Lower leg skin (tissue), 3 donors: ENCODE measurements at regions not wholly inside any gene's neighbourhood (a gene's known extent, or its start where the extent isn't known, plus 50 kb on each side); places are given as distances from the start of the nearest gene placed in this dataset.

Experiments used
- POLR2A ChIP-seq, 2 donors: fragments of 450-650 bp; IDR thresholded peaks; one replicate each; pipeline ENCODE4 v1.6.1; 2016 to 2017; ENCODE audit warnings: antibody characterized with exemption in 2 of 2, mild to moderate bottlenecking in 1 of 2, moderate library complexity in 1 of 2
- TF ChIP-seq, protein P1 (sequence below), 3 donors: fragments of 450-650 bp; IDR thresholded peaks; one replicate each; pipeline ENCODE4 v1.5.1; 2016; ENCODE audit warnings: antibody characterized with exemption in 3 of 3, mild to moderate bottlenecking in 3 of 3, moderate library complexity in 2 of 3

- TF ChIP-seq, protein P1, sequence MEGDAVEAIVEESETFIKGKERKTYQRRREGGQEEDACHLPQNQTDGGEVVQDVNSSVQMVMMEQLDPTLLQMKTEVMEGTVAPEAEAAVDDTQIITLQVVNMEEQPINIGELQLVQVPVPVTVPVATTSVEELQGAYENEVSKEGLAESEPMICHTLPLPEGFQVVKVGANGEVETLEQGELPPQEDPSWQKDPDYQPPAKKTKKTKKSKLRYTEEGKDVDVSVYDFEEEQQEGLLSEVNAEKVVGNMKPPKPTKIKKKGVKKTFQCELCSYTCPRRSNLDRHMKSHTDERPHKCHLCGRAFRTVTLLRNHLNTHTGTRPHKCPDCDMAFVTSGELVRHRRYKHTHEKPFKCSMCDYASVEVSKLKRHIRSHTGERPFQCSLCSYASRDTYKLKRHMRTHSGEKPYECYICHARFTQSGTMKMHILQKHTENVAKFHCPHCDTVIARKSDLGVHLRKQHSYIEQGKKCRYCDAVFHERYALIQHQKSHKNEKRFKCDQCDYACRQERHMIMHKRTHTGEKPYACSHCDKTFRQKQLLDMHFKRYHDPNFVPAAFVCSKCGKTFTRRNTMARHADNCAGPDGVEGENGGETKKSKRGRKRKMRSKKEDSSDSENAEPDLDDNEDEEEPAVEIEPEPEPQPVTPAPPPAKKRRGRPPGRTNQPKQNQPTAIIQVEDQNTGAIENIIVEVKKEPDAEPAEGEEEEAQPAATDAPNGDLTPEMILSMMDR (IDR thresholded peaks at IDR 0.05): no peak
- TF ChIP-seq POLR2A (IDR thresholded peaks at IDR 0.05): no peak
These were observed 267.1 kb upstream of the EDNRB start for GRCh38 chr13:78185700-78186099.
